Fibroblast of skin of left biceps (primary cell): ENCODE measurements at regions not wholly inside any gene's neighbourhood (a gene's known extent, or its start where the extent isn't known, plus 50 kb on each side); places are given as distances from the start of the nearest gene placed in this dataset.
"Not testable (repeated sequence)": the region's sequence is repeated elsewhere in the genome, so short reads cannot be mapped to it uniquely, and the experiment has no call there.

Experiments
- DNase-seq, 2 experiments: peaks; one replicate each; pipeline ENCODE4 v3.0.0-alpha.2; 2013; ENCODE audit warnings: low read depth in 2 of 2

GRCh38 chr10:9362721-9363120 is 1308.2 kb downstream of the GATA3 start:
- no peak for DNase-seq

GRCh38 chr10:9379183-9379582 is 1324.7 kb downstream of the GATA3 start:
- no peak for DNase-seq

- no peak for DNase-seq
These were observed 1327.4 kb downstream of the GATA3 start for GRCh38 chr10:9381733-9382532.

GRCh38 chr10:9382533-9382866 is 1328.0 kb downstream of the GATA3 start:
- DNase-seq: no peak

- DNase-seq: no peak
These were observed 1336.0 kb downstream of the GATA3 start for GRCh38 chr10:9390516-9390915.

- no peak for DNase-seq
These were observed 1344.9 kb downstream of the GATA3 start for GRCh38 chr10:9399275-9399983.

- DNase-seq: not testable (repeated sequence)
These were observed 1347.6 kb downstream of the GATA3 start for GRCh38 chr10:9402067-9402466.

GRCh38 chr10:9402507-9403195 is 1348.2 kb downstream of the GATA3 start:
- DNase-seq: not testable (repeated sequence)

- not testable (repeated sequence) for DNase-seq
These were observed 1352.7 kb downstream of the GATA3 start for GRCh38 chr10:9407201-9407600.

- no peak for DNase-seq
These were observed 1361.8 kb downstream of the GATA3 start for GRCh38 chr10:9416331-9416730.

- DNase-seq: no peak
These were observed 1365.3 kb downstream of the GATA3 start for GRCh38 chr10:9419757-9420156.

GRCh38 chr10:9427209-9427608 is 1372.7 kb downstream of the GATA3 start:
- no peak for DNase-seq

GRCh38 chr10:9437131-9437530 is 1382.6 kb downstream of the GATA3 start:
- DNase-seq: peak; percentile 3 to 8

GRCh38 chr10:9443758-9444157 is 1389.3 kb downstream of the GATA3 start:
- DNase-seq: no peak

GRCh38 chr10:9449530-9449929 is 1395.0 kb downstream of the GATA3 start:
- DNase-seq: no peak

- no peak for DNase-seq
These were observed 1396.3 kb downstream of the GATA3 start for GRCh38 chr10:9450801-9451200.

GRCh38 chr10:9451211-9451773 is 1396.8 kb downstream of the GATA3 start:
- DNase-seq: no peak

- no peak for DNase-seq
These were observed 1397.6 kb downstream of the GATA3 start for GRCh38 chr10:9452056-9452455.

GRCh38 chr10:9453871-9454270 is 1399.4 kb downstream of the GATA3 start:
- not testable (repeated sequence) for DNase-seq

- DNase-seq: no peak
These were observed 1415.2 kb downstream of the GATA3 start for GRCh38 chr10:9469663-9470205.

- DNase-seq: no peak
These were observed 1416.1 kb downstream of the GATA3 start for GRCh38 chr10:9470581-9470980.

GRCh38 chr10:9501944-9502343 is 1447.5 kb downstream of the GATA3 start:
- DNase-seq: no peak
